ENCODE measurements at regions not wholly inside any gene's neighbourhood (a gene's known extent, or its start where the extent isn't known, plus 50 kb on each side); places are given as distances from the start of the nearest gene placed in this dataset.
"Not testable (repeated sequence)": the region's sequence is repeated elsewhere in the genome, so short reads cannot be mapped to it uniquely, and the experiment has no call there.

DNA sequence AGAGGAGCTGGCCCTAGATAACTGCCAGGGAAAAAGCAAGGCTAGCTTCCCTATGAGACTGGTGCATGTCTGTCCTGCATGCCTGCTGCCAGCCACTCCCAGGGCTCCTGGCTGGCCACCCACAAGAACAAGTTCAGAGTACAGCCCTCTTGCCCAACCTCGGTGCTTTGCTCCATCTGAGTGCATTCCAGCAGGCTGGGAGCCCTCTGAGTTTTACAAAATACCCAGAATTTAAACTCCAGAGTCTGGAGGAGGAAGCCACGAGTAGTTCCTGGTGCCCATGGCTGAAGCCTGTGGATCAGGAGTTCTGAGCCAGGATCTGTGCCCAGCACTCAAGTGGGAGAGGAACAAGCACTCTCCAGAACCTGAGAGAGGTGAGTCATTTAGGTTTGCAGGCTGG lies 111.6 kb downstream of the MAGEE2 start:
- FAIRE-seq (no peak), DNase-seq (ENCODE audit: low spot score in 2 of 2) (no peak)

DNA sequence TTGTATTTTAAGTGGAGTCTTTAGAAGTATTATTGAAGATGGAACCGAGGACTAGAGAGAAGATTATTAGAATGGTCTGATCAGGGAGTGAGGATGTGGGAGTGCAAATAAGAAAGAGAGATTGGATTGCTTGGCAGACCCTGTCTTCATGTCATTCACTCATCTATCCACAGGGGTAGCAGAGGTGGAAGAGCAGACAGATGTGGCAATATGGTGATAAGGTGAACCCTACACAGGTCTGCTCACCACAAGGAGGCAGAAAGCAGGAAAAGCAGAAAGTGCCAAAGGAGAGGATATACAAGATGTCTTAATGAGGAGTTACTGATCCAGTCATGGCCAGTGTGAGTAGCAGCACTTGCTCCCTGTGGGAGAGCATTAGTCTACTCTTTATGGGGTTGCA lies 129.4 kb downstream of the MAGEE2 start:
- FAIRE-seq (no peak), DNase-seq (ENCODE audit: low spot score in 2 of 2) (no peak)

DNA sequence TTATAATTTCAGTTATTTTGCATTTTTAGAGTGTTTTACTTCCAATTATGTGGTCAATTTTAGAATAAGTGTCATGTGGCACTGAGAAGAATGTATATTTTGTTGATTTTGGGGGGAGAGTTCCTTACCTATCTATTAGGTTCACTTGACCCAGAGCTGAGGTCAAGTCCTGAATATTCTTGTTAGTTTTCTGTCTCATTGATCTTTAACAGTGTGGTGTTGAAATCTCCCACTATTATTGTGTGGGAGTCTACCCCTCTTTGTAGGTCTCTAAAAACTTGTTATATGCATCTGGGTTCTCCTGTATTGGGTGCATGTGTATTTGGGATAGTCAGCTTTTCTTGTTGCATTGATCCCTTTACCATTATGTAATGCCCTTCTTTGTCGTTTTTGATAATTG lies 127.0 kb upstream of the ZDHHC15 start:
- DNase-seq (ENCODE audit: low spot score in 2 of 2) (no peak), FAIRE-seq (no peak)

DNA sequence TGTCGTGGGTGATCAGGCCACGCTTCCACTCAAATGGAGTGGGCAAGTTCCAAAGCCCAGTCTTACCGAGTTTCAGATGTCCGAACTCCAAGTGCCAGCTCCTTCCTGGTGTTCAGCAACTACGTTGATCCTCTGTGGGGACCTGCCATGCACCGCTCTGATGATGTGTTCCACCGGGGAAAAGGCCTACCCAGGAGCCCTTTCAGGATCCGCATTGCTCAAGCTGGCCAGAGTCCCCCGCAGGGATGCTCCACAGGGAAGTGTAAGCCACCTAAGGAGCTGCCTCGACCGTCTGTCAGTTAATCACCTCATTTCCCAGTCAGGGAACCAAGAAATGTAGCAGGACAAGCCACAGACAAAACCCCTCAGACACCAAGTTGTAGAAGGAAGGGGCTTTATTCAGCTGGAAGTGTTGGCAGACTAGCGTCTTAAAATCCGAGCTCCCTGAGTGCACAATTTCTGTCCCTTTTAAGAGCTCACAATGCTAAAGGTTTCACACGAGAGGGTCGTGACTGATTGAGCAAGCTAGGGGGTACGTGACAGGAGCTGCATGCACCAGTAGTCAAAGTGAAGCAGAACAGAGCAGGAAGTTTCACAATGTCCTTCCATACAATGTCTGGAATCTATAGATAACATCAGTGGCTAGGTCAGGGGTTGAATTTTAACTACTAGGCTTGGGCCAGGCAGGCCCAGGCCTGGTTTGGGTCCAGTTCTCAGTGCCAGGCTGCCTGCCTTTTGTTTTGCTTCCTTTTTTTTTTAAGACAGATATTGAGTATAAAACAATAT lies 126.2 kb upstream of the ZDHHC15 start:
- FAIRE-seq, result no peak
- no peak for DNase-seq (ENCODE audit: low spot score in 2 of 2)

DNA sequence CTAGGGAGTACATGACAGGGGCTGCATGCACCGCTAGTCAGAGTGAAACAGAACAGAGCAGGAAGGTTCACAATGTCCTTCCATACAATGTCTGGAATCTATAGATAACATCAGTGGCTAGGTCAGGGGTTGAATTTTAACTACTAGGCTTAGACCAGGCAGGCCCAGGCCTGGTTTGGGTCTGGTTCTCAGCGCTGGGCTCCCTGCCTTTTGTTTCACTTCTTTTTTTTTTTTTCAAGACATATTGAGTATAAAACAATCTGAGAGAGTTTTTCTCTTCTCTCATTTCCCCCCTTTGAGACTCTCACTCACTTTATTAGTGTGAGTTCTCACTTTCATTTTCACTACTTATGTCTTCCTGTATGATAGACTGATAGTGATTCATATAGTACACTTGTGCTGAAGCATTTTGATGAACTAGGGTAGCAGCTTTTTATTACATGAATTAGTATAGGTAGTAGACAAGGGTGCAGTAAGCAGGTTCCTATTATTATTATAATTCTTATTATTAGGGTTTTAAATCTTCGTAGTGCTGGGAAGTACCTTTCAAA lies 120.0 kb upstream of the ZDHHC15 start:
- no peak for DNase-seq (ENCODE audit: low spot score in 2 of 2)
- no peak for FAIRE-seq

DNA sequence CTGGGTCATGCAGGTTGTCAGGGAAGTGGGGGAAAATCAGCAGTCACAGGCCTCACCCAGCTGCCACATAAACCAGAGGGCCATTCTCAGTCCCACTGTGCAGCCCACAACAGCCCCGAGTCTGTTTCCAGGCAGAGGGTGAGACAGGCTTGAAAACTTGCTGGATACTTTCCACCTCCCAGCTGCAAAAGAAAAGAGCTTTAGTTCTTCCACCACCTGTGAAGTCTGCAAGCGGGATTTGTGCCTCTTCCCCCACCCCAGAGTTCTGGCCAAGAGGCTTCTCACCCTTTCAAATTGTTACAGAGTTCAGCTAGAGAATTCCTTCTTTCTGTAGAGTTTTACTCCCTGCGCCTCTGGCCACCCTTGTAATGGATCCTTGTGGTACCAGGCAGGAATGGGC lies 115.5 kb upstream of the ZDHHC15 start:
- FAIRE-seq, result no peak
- no peak for DNase-seq (ENCODE audit: low spot score in 2 of 2)

DNA sequence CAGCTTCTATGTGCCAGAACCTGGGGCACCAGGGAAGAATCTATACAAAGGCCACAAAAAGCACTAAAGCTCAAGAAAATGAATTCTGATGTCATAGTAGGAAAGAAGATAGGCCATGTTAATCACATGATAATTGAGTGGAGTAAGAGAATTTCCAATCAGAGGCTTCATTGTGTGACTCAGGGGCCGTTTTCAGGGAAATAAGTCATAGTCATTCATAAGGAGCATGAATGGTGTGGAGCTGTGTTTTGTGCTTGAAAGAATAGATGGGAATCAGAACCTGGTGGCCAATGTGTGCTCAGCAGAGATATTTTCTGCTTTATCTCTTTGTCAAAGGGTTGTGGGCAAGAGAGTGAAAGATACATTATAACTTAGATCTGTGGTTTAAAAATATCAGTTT lies 102.4 kb upstream of the ZDHHC15 start:
- no peak for FAIRE-seq
- no peak for DNase-seq (ENCODE audit: low spot score in 2 of 2)

DNA sequence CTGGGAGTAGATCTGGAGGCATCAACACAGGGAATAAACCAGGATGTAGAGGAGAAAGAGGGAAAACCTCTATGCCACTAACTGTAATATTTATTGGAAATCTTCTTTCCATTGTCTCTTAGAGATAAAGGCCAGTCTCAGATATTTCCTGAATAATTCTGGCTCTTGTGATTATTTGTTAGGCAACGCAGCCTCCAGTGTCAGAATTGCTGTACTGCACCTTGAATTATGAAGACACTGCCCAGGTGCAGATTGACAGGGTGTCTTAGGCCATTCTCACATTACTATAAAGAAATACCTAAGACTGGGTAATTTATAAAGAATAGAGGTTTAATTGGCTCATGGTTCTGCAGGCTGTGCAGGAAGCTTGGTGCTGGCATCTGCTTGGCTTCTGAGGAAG lies 100.7 kb upstream of the ZDHHC15 start:
- no peak for DNase-seq (ENCODE audit: low spot score in 2 of 2)
- no peak for FAIRE-seq

DNA sequence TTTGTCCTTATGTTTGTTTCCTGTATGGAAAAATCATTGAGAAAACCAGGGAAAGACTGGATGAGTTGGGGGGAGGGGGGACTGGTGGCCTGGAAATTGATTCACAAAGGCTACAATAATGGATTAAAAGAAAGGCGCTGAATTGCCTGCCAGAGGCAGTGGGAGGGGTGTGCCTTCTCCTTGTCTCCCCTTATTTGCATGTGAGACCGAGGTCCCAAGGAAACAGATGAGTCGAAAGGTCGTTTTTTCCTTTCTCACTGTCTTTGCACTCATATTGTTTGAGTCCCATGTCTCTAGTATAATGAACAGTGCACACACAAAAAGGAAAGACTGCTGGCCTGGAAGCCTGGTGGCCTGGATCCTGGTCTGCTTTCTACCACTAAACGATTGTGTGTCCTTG lies 86.6 kb upstream of the ZDHHC15 start:
- DNase-seq (ENCODE audit: low spot score in 2 of 2) (no peak), FAIRE-seq (no peak)

DNA sequence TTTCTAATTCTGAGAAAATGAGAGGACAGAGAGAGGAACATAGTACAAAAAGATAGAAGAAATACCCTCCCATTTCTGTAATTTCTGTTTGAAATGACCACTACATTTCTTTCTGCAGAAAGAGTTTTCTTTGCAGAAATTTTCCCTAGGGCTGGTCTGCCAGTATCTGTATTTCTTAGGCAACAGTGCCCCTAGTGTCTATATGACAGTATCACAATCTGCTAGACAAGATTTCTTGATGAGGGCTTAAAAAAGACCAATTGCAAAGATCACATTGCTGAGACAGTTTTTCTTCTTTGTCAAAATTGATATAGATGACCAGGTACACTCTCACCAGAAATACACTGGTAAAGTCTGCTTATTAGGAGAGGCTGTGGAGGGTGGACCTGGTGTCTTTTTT lies 81.0 kb upstream of the ZDHHC15 start:
- DNase-seq (ENCODE audit: low spot score in 2 of 2) (peak in 1 of 2 donors; percentile 24), FAIRE-seq (peak; percentile 56)

DNA sequence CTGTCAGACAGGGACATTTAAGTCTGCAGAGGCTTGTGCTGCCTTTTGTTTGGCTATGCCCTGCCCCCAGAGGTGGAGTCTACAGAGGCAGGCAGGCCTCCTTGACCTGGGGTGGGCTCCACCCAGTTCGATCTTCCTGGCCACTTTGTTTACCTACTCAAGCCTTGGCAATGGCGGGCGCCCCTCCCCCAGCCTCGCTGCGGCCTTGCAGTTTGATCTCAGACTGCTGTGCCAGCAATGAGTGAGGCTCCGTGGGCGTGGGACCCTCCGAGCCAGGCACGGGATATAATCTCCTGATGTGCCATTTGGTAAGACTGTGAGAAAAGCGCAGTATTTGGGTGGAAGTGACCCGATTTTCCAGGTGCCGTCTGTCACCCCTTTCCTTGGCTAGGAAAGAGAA lies 79.2 kb upstream of the ZDHHC15 start:
- FAIRE-seq; DNase-seq (ENCODE audit: low spot score in 2 of 2): not testable (repeated sequence)

DNA sequence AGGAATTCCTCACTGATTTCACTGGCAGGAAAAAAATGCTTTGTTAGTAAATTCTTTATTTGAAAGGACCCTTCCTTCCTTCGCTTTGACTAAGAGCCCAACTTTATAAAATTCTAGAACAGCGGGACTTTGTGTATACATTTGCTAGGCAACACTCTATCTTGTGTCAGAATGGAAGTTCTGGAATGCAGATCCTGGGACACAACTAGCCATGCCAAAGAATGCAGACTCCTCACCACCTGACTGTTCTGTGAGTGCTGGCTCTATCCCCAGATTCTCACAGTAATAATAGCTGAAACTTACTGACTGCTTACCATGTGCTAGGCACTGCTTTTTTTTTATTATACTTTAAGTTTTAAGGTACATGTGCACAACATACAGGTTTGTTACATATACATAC lies 73.3 kb upstream of the ZDHHC15 start:
- FAIRE-seq (no peak), DNase-seq (ENCODE audit: low spot score in 2 of 2) (no peak)

DNA sequence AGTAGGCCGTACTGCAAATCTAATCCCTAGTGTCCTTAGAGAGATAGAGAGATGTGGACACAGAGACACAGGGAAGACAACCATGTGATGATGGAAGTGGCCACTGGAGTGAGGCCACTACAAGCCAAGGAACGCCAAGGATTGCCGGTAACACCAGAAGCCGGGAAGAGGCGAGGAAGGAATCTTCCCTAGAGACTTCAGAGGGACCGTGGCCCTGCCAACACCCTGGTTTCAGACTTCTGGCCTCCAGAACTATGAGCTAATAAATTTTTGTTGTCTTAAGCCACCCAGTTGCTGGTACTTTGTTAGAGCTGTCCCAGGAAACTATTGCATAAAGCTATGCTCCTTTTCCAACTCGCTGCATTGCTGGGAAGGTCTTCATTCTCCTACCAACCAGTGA lies 70.3 kb upstream of the ZDHHC15 start:
- not testable (repeated sequence) for DNase-seq (ENCODE audit: low spot score in 2 of 2); FAIRE-seq

DNA sequence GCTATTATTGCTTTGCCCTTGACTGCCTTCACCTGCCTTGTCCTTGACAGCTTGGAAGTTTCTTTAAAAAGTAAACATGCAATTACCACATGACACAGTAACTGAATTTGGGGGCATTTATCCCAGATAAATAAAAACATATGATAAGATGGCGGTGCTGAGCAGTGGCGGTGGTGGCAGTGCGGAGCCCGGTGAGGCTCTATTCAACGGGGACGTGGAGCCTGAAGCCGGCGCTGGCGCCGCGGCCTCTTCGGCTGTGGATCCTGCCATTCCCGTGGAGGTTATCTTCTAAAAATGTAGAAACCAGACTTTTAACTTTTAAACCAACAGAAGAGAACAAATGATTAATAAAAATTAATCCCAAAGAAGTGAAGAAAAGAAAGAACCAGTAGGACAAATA lies 59.7 kb upstream of the ZDHHC15 start:
- FAIRE-seq, result no peak

More for the DNA sequence above, 59.7 kb upstream of the ZDHHC15 start:
- no peak for DNase-seq (ENCODE audit: low spot score in 2 of 2)
